Small intestine (tissue), 7 donors: ENCODE measurements at regions not wholly inside any gene's neighbourhood (a gene's known extent, or its start where the extent isn't known, plus 50 kb on each side); places are given as distances from the start of the nearest gene placed in this dataset.

Experiments
- DNase-seq, 2 donors: peaks; one replicate each; pipeline versions ENCODE4 v3.0.0 to v3.0.0-alpha.2; 2013
- FAIRE-seq: peaks from 2 replicates; lab custom pipeline; 2012; peaks lifted over from hg19 to GRCh38; lab: Jason Lieb, UNC
- H3K27ac ChIP-seq, 3 donors: one replicate each; pipeline ENCODE4 v1.5.1; 2013; ENCODE audit warnings: low read length in 2 of 3, mild to moderate bottlenecking in 2 of 3, control low read depth in 1 of 3, inconsistent platforms in 1 of 3, low read depth in 1 of 3, moderate library complexity in 1 of 3
- H3K27me3 ChIP-seq, 3 donors: one replicate each; pipeline ENCODE4 v1.6.1; 2013; ENCODE audit warnings: low read length in 3 of 3, inconsistent platforms in 1 of 3; ENCODE audit not compliant: control insufficient read depth in 3 of 3, insufficient read depth in 3 of 3
- H3K36me3 ChIP-seq, 3 donors: one replicate each; pipeline ENCODE4 v1.6.1; 2013; ENCODE audit warnings: low read length in 3 of 3, inconsistent platforms in 1 of 3, low read depth in 1 of 3, mild to moderate bottlenecking in 1 of 3, moderate library complexity in 1 of 3; ENCODE audit not compliant: control insufficient read depth in 3 of 3, insufficient read depth in 2 of 3
- H3K4me1 ChIP-seq, 3 donors: one replicate each; pipeline ENCODE4 v1.6.1; 2013; ENCODE audit warnings: low read length in 2 of 3, inconsistent platforms in 1 of 3, low read depth in 1 of 3, mild to moderate bottlenecking in 1 of 3, moderate library complexity in 1 of 3; ENCODE audit not compliant: control insufficient read depth in 3 of 3, insufficient read depth in 2 of 3
- H3K4me3 ChIP-seq, 3 donors: one replicate each; pipeline ENCODE4 v1.5.1; 2013; ENCODE audit warnings: low read length in 3 of 3, control low read depth in 1 of 3, inconsistent platforms in 1 of 3, low read depth in 1 of 3, mild to moderate bottlenecking in 1 of 3, moderate library complexity in 1 of 3
- H3K9me3 ChIP-seq, 2 donors: one replicate each; pipeline ENCODE4 v1.6.1; 2013; ENCODE audit warnings: low read depth in 1 of 2, low read length in 1 of 2; ENCODE audit not compliant: control insufficient read depth in 2 of 2, insufficient read depth in 1 of 2
- WGBS, 3 donors: extraction: QIAGEN DNeasy Blood & Tissue Kit; methylation state at CpG; one replicate each; pipeline ENCODE4 v1.1.7; 2013; 5-methylcytosine and 5-hydroxymethylcytosine counted together
- donor health status: healthy with polysubstance abuse.
- donor health status: control.
- donor health status: control.
- donor health status: Bipolar disorder and iron deficiency.
- donor health status: healthy.

- Histone ChIP-seq H3K4me1 (no peaks in the 10 kb centered on the region), H3K4me3 (no peak overlapping the region), H3K36me3 (no peaks in the 10 kb centered on the region), H3K27ac (no peak overlapping the region), H3K9me3 (no peaks in the 10 kb centered on the region), H3K27me3 (no peaks in the 10 kb centered on the region)
- WGBS, 3 donors, result 64 to 86% (median 84%) methylated on average over 1 of the region's 1 CpG
- FAIRE-seq (no peak), DNase-seq (no peak)
Measured at GRCh38 chrX:7545564-7545963, 297.4 kb upstream of the VCX start.

- no peaks in the 10 kb centered on the region for H3K27me3 ChIP-seq
- FAIRE-seq, result no peak
- 75 to 85% (median 78%) methylated on average over 6 of the region's 6 CpGs for WGBS, 3 donors
- no peak for DNase-seq
- no peaks in the 10 kb centered on the region for H3K36me3 ChIP-seq
- H3K9me3 ChIP-seq, result no peaks in the 10 kb centered on the region
- H3K4me3 ChIP-seq, result no peak overlapping the region
- H3K27ac ChIP-seq, result no peak overlapping the region
- no peaks in the 10 kb centered on the region for H3K4me1 ChIP-seq
Measured at GRCh38 chrX:7542587-7543380, 300.2 kb upstream of the VCX start.

GRCh38 chrX:7522860-7523259 lies 320.1 kb upstream of the VCX start:
- 70 to 76% (median 72%) methylated on average over 2 of the region's 2 CpGs for WGBS, 3 donors

DNA sequence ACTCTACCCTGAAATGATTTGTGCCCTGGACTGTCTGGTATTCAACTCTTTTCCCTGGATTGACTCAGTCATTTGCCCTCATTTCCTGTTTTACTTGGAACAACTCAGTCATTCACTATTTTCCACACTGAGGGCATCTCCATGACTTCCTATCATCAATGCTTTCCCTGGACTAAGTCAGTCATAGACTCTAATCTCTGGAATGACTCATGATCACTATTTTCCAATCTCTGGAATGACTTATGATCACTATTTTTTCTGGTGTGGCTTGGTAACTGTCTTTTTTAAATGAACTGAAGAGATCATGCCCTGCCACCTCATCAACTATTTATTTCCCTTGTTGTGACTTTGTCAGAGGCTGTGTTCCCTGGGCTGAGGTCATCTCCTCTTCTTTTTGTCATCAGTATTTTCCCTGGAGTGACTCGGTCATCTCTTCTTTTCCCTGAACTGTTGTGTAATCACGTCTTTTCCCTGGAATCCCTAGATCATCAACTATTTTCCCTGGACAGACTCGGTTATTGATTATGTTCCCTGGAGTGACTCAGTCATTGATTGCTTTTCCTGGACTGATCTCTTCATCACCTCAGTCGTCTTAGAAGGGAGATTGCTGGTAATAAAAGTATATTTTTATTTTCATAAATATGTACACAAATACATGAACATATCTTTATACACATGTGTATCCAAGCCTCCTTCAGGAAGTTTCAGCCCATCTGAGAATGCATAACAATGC lies 327.1 kb upstream of the VCX start:
- 61 to 67% (median 66%) methylated on average over 4 of the region's 4 CpGs for WGBS, 3 donors
- Histone ChIP-seq H3K36me3 (no peaks in the 10 kb centered on the region), H3K9me3 (no peaks in the 10 kb centered on the region), H3K4me3 (no peak overlapping the region), H3K27me3 (no peaks in the 10 kb centered on the region), H3K4me1 (no peaks in the 10 kb centered on the region), H3K27ac (no peak overlapping the region)
- FAIRE-seq, result no peak
- no peak for DNase-seq

More at GRCh38 chrX:7522860-7523259, 320.1 kb upstream of the VCX start:
- no peak overlapping the region for H3K27ac ChIP-seq
- H3K4me1 ChIP-seq, result no peaks in the 10 kb centered on the region
- FAIRE-seq, result no peak
- H3K4me3 ChIP-seq, result no peak overlapping the region
- H3K36me3 ChIP-seq, result no peaks in the 10 kb centered on the region
- no peaks in the 10 kb centered on the region for H3K27me3 ChIP-seq
- no peak for DNase-seq
- no peaks in the 10 kb centered on the region for H3K9me3 ChIP-seq

GRCh38 chrX:7514871-7515599 lies 327.9 kb upstream of the VCX start:
- Histone ChIP-seq H3K27me3 (no peaks in the 10 kb centered on the region), H3K4me3 (no peak overlapping the region), H3K36me3 (no peaks in the 10 kb centered on the region), H3K27ac (no peak overlapping the region), H3K4me1 (no peaks in the 10 kb centered on the region), H3K9me3 (no peaks in the 10 kb centered on the region)
- FAIRE-seq, result no peak
- no peak for DNase-seq
- 80 to 85% (median 84%) methylated on average over 7 of the region's 7 CpGs for WGBS, 3 donors

- DNase-seq (no peak), FAIRE-seq (no peak)
- Histone ChIP-seq H3K4me1 (no peaks in the 10 kb centered on the region), H3K27ac (no peak overlapping the region), H3K9me3 (no peaks in the 10 kb centered on the region), H3K4me3 (no peak overlapping the region), H3K27me3 (no peaks in the 10 kb centered on the region), H3K36me3 (no peaks in the 10 kb centered on the region)
- WGBS, 3 donors, result 82 to 89% (median 84%) methylated on average over 2 of the region's 2 CpGs
Measured at GRCh38 chrX:7512845-7513244, 330.1 kb upstream of the VCX start.

- H3K36me3 ChIP-seq, result no peaks in the 10 kb centered on the region
- no peak for FAIRE-seq
- DNase-seq, result peak in 1 of 2 donors; percentile 0
- no peaks in the 10 kb centered on the region for H3K9me3 ChIP-seq
- WGBS, 3 donors, result 84 to 93% (median 86%) methylated on average over 5 of the region's 5 CpGs
- no peak overlapping the region for H3K4me3 ChIP-seq
- H3K4me1 ChIP-seq, result no peaks in the 10 kb centered on the region
- H3K27ac ChIP-seq, result no peak overlapping the region
- H3K27me3 ChIP-seq, result no peaks in the 10 kb centered on the region
Measured at GRCh38 chrX:7503251-7503650, 339.7 kb upstream of the VCX start.

GRCh38 chrX:7500386-7500785 lies 342.6 kb upstream of the VCX start:
- Histone ChIP-seq H3K36me3 (no peaks in the 10 kb centered on the region), H3K4me1 (no peaks in the 10 kb centered on the region), H3K9me3 (no peaks in the 10 kb centered on the region), H3K27ac (no peak overlapping the region), H3K27me3 (no peaks in the 10 kb centered on the region), H3K4me3 (no peak overlapping the region)
- FAIRE-seq (no peak), DNase-seq (no peak)
- WGBS, 3 donors, result 70 to 81% (median 79%) methylated on average over 3 of the region's 3 CpGs
